ENCODE measurements at regions not wholly inside any gene's neighbourhood (a gene's known extent, or its start where the extent isn't known, plus 50 kb on each side); places are given as distances from the start of the nearest gene placed in this dataset.

GRCh38 chr13:44103429-44104196 is 223.9 kb downstream of the LACC1 start:
- DNase-seq (ENCODE audit: low read depth in 1 of 2, low spot score in 2 of 2): no peak
- Histone ChIP-seq H4K91ac (replicated peaks; ENCODE audit: insufficient read length, low read length) (no peak overlapping the region), H3K9ac (replicated peaks in 1 of 4; ENCODE audit: extremely low read depth in 1 of 4, low read depth in 3 of 4, low read length in 3 of 4) (no peak overlapping the region), H3K4me1 (replicated peaks in 1 of 4; ENCODE audit: control insufficient read depth in 3 of 4, insufficient read depth in 4 of 4, low read length in 3 of 4) (peaks cover 0 to 6% (median 0%) of the 10 kb centered on the region in 4 experiments; a peak in 2 of 7 replicates), H3K14ac (ENCODE audit: insufficient read length) (no peak overlapping the region), H2BK120ac (replicated peaks; ENCODE audit: low read depth, low read length) (no peak overlapping the region), H4K8ac (ENCODE audit: extremely low read depth, insufficient read depth, low read length) (no peak overlapping the region), H3K27me3 (replicated peaks in 1 of 4; ENCODE audit: control insufficient read depth in 3 of 4, extremely low read depth in 1 of 4, insufficient read depth in 3 of 4, low read length in 3 of 4) (no peaks in the 10 kb centered on the region), H3K79me2 (ENCODE audit: control insufficient read depth in 1 of 2, insufficient read depth in 2 of 2, low read length in 2 of 2) (no peaks in the 10 kb centered on the region), H2BK20ac (ENCODE audit: low read length) (no peak overlapping the region), H3K4me3 (ENCODE audit: extremely low read depth in 1 of 4, insufficient read depth in 2 of 4, low read depth in 3 of 4, low read length in 4 of 4) (no peak overlapping the region), H3K56ac (replicated peaks; ENCODE audit: insufficient read length, low read depth, low read length) (no peak overlapping the region), H4K20me1 (replicated peaks in 1 of 2; ENCODE audit: control insufficient read depth in 1 of 2, insufficient read depth in 2 of 2, low read length in 2 of 2) (no peaks in the 10 kb centered on the region), H2BK12ac (ENCODE audit: low read depth, low read length) (no peak overlapping the region), H3K36me3 (ENCODE audit: control insufficient read depth in 2 of 4, insufficient read depth in 4 of 4, low read length in 3 of 4) (no peaks in the 10 kb centered on the region; a peak in 1 of 8 replicates), H2AFZ (ENCODE audit: low read length) (peak overlapping the region; percentile 27; the same call in 1 of the 2 replicates), H3K27ac (ENCODE audit: low read depth, low read length) (no peak overlapping the region), H3K18ac (ENCODE audit: extremely low read depth, low read length) (no peak overlapping the region), H2AK5ac (ENCODE audit: low read depth, low read length) (no peak overlapping the region), H2BK15ac (ENCODE audit: low read length) (no peak overlapping the region), H2BK5ac (ENCODE audit: low read depth, low read length) (no peak overlapping the region), H3K4ac (replicated peaks; ENCODE audit: insufficient read length, low read depth, low read length) (no peak overlapping the region), H3K9me3 (ENCODE audit: insufficient read depth in 2 of 2, low read depth in 1 of 2, low read length in 1 of 2) (peaks cover 4% of the 10 kb centered on the region in 2 experiments), H3K23me2 (ENCODE audit: low read depth, low read length) (no peaks in the 10 kb centered on the region), H3K4me2 (ENCODE audit: insufficient read depth in 1 of 2, low read depth in 2 of 2, low read length in 2 of 2) (no peak overlapping the region), H3K79me1 (ENCODE audit: low read depth, low read length) (no peaks in the 10 kb centered on the region), H3K23ac (ENCODE audit: insufficient read length) (no peak overlapping the region), H4K5ac (ENCODE audit: insufficient read length, low read depth, low read length) (no peak overlapping the region)
- CTCF ChIA-PET (ENCODE audit: partially characterized antibody): interaction anchor here (4.2 kb wide), 1 partner anchor 13 kb away, joined by 17 read pairs; no protein-coding TSS in a partner anchor
- TF ChIP-seq ASH2L (IDR thresholded peaks at IDR 0.05; ENCODE audit: low read length): no peak
- TF ChIP-seq GTF2F1 (IDR thresholded peaks at IDR 0.05; ENCODE audit: borderline replicate concordance, low read depth, low read length): no peak
- no peak for TF ChIP-seq CHD2 (IDR thresholded peaks at IDR 0.05; ENCODE audit: low read length)
- no peak for TF ChIP-seq MAX (IDR thresholded peaks at IDR 0.05)
- TF ChIP-seq NRF1 (IDR thresholded peaks at IDR 0.05; ENCODE audit: low read depth, low read length): no peak
- no peak for TF ChIP-seq SP1 (IDR thresholded peaks at IDR 0.05; ENCODE audit: low read depth, low read length)
- TF ChIP-seq CBX8 (IDR thresholded peaks at IDR 0.05; ENCODE audit: borderline replicate concordance, low read depth, low read length): no peak
- TF ChIP-seq E2F6 (IDR thresholded peaks at IDR 0.05): no peak
- TF ChIP-seq RFX5 (IDR thresholded peaks at IDR 0.05; ENCODE audit: borderline replicate concordance, low read depth, low read length): no peak
- no peak for TF ChIP-seq JUN (IDR thresholded peaks at IDR 0.05; ENCODE audit: low read depth, low read length)
- TF ChIP-seq CBX5 (IDR thresholded peaks at IDR 0.05; ENCODE audit: low read depth, low read length): no peak
- no peak for TF ChIP-seq GABPA (IDR thresholded peaks at IDR 0.05; ENCODE audit: borderline replicate concordance, insufficient read depth, low read length)
- FAIRE-seq: no peak
- POLR2A ChIA-PET (ENCODE audit: partially characterized antibody): no interaction called here
- 89% methylated on average over 10 of the region's 10 CpGs; no CpG with 5 or more reads in 1 of the 2 experiments for WGBS, 2 experiments (ENCODE audit: extremely low coverage in 1 of 2, insufficient coverage in 1 of 2, insufficient read length in 1 of 2, insufficient replicate concordance in 2 of 2, low coverage in 1 of 2, low lambda C conversion rate in 2 of 2, missing lambda C conversion rate in 1 of 2)
